Hematopoietic multipotent progenitor cell treated with erythropoietin and hydrocortisone succinate and interleukin-3 and kit ligand, for 4 days (in vitro differentiated cells): ENCODE measurements at regions not wholly inside any gene's neighbourhood (a gene's known extent, or its start where the extent isn't known, plus 50 kb on each side); places are given as distances from the start of the nearest gene placed in this dataset.

ENCODE experiments used
- DNase-seq: peaks from one replicate; pipeline ENCODE4 v3.0.0-alpha.2; 2015

DNA sequence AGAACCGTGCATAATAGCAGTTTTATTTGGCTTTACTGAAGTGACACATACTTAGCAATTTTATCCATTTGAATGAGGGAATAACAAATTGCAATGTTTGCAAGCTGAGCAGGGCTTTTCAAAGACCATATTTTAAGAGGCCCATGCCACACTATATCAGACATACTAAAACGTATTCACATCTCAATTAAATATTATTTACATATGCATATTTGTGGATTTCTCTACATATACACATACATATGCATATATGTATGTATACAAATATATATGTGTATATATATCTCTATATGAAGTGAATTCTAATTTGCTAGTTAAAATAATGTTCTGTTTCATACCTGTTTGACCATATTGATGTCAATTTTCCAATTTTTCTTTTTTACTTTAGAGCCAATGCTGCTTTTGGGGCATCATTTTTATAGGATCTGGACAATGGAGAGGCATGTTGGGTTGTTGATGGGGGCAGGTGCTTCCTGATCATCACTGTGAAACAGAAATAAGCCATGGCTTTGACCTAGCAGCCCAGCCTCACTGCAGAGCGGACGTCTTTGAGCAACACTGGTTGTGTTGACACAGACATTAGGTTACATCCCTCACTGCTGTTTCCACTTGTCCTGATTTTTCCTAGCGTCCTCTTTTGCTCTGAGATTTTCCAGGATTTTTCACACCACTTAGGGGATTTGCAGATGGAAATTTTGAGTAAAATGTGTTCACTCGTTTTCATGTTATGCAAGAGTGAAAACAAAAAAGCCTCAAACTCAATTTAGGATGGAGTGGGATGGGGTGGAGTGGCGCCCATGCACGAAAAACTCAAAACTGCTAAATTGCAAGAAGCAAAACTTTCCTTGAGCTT lies 56.9 kb downstream of the RDH14 start:
- DNase-seq = no peak

DNA sequence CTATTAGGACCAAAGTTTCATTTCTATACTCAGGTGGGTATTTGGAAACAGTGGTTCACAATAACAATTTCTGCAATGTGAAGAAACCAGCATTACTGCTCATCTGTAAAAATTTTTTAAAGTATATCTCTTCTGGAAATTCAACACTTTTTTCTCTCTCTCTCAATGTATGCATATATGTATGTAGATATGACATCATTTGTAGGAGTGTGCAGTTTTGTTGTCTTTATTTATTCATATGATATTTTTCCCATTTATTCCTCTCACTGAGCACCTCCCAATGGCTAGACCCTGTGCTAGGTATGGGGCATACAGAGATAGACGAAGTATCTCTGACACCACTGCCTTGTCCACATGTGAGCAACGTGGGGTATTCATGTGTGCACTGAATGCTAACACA lies 58.3 kb downstream of the RDH14 start:
- DNase-seq = no peak

DNA sequence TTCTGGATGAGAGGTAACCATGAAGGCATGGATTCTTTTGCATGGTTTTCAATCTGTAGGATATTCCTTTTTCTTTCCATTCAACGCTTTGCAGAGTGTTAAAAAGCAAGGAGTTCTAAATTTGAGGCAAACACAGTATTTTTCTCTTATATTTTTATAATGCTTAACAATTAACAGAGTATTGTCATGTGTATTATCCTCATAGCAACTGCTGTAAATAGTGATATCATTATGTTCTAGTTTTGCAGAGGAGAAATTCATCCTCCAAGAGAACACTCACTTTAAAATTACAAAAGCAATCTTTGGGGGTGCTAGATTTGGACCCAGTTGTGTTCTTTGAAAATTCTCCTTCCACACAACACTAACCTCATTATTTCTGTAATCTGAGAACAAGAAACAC lies 58.7 kb downstream of the RDH14 start:
- DNase-seq = no peak

DNA sequence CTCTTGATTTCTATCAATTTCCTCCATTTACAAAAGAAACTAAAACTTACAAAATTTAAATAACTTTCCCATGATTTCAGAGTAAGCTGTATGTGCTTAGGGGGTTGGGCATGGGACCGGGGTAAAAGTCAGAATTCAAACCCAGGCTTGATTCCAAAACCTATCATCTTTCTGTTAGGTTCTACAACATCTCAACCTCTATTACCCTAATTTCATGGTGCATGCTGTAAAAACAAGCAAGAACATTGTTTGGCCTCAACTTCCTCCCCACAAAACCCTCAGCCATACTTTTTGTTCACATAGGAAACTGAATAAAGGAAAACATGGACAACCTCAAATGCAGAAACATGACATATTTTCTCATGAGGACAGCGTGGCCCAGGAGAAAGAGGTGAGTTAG lies 59.3 kb downstream of the RDH14 start:
- DNase-seq = no peak

DNA sequence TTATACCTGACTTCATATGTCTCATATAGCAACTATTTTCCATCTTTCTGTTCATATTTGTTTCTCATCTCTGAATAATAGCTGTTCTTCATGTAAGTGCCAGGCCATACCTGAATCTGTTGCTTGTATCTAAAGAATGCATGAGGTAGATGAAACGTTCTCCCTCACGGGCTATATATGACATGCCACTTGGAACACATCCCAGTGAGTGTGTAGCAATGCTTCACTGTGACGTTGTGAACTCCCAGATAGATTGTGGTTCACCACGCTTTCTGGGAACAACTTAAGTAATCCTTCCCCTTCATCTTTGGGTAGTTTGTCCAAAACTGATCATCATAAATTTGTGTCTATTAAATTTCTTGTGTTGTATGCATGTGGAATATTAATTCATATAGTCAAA lies 60.1 kb downstream of the RDH14 start:
- DNase-seq = peak; percentile 78

DNA sequence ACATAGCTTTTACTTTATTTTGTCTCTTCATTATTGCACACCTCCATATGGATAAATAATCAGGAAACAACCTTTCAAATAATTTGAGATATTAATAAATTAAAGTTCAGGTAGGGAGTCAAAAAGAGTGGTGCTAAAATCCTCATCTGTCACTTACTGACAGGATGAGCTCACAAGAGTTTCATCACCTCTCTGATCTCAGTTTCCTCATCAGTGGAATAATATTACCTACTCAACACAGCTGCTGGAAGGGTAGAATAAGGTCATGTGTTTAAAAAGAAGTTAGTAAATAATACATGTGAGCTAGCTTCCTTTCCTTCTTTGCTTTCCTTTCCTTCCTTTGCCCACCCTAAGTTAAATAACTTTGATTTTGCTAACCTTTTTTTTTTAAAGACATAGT lies 61.9 kb downstream of the RDH14 start:
- no peak for DNase-seq

DNA sequence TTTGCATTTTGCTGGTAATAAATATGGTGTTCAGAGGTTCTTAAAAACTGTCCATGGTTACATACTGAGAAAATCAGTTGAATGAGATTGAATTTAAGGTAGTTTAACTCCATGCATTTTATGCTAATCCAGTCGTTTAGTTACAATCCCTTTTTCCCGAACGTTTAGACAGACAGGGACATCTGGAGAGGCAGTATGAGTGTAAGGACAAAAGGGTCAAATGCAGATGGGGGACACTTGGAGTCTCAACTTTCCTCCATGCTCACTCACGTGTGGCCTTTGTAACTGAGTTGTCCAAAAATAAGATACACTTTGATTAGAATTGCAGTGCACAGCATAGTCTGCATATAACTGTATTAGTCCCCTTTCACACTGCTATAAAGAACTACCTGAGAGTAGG lies 63.9 kb downstream of the RDH14 start:
- no peak for DNase-seq

DNA sequence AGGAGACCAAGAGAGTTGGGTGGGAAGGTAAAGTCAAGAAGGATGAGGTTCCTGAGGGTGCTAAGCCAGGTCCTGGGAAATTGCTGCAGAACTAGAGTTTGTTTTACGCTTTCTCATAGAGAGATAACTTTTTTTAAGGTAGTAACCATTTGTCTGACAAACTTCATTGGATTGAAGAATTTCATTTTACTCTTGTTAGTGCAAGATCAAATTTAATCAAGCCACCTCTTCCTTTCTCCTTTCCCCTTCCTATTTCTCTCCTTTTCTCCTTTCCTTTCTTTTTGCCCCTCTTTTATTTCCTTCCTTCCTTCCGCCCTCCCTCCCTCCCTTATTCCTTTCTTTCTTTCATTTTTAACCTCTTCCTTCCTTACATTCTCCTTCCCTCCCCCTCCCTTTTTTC lies 65.4 kb downstream of the RDH14 start:
- no peak for DNase-seq

DNA sequence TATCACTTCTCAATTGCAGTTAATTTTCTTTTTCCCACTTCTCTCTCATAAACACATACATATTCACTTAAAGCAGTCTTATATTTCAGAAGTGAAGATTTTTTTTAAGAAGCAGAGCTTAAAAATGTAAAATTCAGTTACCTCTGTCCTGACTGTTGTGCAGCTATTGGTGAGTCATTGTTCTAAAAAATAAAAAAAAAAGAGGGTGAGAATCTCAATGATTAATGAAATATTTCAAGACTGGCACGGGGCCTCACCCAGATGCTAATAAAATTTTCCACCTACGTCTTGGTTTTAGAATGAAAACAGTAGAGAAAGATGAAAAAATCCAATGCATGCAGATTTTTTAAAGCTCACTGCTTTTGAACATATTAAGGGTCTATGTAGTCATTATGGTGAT lies 67.7 kb downstream of the RDH14 start:
- DNase-seq = no peak

DNA sequence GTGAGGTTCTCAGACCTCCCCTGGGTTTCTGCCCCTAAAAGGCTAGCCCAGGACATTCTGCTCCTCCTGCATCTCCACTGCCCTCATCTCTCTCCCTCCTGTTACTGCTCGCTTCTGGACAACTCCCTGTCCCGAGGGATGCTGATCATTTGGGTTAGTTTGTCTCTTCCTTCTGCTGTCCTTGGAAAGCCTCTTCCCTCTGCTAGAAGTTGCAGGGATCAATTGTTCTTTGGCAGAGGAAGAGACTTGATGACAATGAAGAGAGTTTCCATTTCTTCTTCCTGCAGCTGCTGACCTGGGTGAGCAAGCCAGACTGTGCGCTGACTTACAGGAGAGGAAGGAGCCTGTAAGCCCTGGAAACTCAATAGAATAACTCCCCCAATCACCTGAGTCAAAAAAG lies 68.9 kb downstream of the RDH14 start:
- DNase-seq = no peak

DNA sequence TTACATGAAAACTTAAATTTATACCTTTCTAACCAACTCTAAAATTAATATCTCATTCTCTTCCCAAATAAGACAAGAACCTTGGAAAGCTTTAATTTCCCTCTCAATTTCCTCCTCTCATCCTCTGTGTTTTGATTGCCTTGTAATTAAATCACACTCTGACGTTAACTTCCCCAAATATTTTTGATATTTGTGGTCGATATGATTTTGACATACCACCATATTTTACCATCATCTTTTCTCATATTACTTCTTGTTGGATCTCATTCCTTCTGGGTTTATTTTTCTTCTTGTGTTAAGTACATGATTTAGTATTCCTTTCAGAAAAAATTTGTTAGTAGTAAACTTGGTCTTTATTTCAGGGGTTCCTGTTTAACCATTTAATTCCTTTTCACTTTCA lies 69.6 kb downstream of the RDH14 start:
- no peak for DNase-seq

DNA sequence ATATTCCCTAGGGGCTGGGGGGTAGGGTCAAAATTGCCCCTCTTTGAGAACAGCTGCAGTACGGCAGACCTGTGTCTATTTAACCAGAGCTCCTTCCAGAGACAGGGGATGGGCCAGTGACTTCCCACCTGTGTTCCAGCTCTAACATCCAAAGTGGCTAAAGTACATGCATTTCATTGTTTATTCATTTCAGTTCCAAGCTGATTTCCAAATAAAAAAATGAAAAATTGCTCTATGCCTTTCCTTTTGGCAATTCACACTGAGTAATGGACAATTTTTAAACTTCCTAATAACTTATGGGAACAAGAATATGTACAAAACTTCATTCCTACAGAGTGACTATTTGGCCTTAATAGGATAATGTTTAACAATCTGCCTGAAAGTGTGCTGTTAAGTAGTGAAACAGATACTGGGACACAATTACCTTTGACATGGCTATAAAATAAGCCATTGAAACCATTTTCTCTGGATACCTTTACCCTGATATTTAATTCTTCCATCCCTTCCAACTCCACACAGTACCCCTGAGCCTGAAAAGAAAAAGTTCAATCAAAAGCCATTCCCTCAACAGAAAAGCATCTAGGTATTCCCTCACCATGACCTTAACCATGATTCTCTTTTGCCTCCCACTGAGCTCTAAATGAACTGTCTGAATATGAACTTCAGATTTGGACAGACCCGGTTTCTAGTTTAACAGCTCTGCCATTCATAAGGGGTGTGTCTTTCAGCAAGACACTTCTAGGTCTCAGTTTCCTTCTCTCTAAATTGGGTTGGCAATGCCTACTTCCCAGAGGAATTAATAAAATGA lies 73.1 kb downstream of the RDH14 start:
- no peak for DNase-seq

DNA sequence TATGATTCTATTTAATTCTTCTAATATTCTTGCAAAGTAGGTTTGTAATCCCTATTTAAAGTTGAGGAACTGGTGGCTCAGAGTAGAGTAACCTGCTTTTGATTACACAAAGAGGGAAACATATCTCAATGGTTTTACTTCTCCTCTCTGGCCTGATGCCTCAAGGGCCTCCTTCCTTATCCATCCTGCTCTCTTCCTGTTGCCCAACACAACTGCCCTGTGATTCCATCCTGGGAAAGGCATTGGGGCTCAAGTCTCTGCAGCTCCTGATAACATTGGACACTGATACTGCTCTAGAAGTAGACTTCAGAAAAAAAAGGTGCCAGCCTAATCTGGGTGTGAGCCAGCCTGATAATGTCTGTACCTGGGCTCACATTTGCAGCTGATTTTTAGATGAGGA lies 75.8 kb downstream of the RDH14 start:
- no peak for DNase-seq

DNA sequence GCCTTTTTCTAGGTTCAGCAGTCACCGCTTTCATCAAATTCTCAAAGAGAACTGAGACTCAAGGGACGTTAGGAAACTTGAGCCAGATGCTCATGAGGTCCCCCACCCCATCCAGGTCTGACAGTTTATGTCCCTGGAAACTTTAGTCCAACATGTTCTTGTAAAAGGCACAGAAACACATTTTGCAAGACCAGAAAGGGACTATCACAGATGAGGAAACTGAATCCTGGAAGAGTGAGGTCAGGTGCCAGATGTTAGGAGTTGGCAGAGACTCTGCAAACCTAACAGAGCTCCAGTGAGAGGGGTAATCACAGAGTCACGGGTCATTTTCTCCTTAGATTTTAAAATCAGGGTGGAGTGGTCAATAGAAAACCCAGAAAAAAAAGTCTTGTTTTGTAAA lies 76.6 kb downstream of the RDH14 start:
- DNase-seq = no peak

DNA sequence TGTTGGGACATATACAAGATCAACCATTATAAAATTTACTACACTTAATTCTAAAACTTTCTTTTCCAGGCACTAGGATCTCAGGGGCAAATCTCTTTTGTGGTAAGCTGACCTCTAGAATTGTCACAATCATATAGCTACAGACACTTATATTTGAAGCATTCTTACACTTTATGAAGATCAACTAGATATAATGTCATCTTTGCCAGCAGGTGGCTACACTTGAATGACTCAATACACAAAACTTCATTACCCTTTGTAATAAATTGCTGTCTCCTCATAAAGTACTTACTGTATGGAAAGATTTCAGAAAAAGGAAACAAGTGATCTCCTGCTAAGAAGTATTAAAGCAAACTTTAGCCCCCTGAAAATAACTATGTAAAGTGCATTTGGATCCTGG lies 77.8 kb downstream of the RDH14 start:
- DNase-seq = peak; percentile 50

DNA sequence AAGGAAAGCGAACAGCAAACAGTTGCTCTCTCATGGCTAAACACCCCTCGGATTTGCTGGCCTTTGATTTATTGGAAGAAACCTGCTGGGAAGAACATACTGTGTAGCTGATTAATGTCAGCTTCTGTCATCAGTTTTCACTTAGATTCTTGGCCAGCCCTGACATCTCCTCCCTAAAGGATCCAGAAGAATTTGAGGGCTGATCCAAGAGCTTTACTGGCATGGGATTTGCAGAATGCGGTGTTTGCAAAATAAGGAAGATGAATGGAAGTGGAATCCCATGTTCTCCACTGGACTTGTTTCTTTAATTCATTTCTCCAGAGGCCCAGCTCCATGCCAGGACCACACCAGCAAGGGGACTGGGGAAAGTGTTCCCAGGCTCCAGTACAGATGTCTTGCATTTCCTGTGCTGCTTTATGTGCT lies 80.5 kb downstream of the RDH14 start:
- DNase-seq = no peak

DNA sequence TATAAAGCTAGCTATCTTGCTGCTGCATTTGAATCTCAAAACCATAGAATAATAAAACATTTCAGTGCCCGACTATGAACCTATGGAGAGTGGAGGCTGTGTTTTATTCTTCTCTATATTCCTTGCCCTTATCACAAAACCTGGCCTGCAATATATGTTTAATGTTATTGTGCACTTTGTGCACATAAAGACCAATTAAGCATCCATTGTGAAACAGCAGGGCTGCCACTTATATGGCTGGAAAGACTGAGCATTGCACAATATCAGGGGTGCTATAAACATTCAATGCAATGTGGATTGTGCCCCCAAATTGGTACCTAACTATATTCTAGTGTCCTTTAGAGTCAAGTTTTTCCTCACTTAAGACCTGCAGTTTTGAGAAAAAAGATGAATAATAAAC lies 83.2 kb downstream of the RDH14 start:
- no peak for DNase-seq

DNA sequence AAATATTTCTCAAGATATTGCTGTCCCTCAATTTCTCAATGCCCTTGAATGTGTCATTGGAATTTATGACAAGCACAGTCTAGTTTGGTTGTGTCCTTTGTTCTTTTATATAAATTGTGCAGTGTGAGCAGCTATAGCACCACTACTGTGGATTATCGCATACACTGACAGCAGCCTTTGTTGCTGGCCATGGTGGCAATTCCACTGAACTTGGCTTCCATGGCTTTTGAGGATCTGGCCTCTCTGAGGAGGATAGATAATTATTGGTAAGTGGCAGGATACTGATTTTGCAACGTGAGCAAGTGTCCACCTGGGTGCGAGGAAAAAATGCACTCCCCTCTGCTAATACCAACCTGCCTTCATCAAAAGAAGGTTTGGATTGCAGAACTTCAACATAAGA lies 84.0 kb downstream of the RDH14 start:
- DNase-seq = no peak

DNA sequence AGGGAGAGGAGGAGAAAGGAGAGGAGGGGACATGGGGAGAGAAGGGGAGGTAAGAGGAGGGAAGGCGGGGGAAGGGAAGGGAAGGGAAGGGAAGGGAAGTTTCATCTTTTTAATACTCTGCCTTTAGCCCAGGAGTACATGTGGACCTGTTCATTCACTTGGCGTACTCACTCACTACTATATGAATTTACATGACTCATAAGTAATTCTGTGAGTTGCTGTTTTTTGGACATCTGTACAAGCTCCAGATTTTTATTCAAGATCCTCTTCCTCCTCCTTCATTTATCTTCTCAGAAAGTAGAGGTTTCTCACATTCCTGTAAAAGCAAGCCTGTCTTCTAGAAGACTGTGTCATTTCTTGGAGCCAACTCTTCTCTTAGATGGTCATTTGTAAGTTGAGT lies 84.6 kb downstream of the RDH14 start:
- DNase-seq = no peak

DNA sequence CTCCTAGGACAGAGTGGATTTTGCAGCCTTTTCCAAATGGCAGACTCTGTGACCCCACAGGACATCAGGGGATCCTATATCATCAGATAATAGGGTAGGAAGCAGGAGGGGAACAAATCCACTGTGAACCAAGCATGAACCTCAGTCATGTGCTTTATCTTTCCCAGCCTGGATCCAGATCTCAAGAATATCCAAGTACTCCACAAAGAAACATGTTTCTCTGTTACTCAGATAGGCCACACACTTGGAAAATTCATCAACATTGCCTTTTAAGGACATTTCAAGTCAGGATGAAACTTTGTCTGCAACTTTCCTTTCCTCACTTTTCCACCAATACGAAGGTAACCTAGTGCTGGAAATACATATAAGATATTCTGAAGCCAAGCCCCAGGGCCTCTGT lies 85.8 kb downstream of the RDH14 start:
- no peak for DNase-seq

DNA sequence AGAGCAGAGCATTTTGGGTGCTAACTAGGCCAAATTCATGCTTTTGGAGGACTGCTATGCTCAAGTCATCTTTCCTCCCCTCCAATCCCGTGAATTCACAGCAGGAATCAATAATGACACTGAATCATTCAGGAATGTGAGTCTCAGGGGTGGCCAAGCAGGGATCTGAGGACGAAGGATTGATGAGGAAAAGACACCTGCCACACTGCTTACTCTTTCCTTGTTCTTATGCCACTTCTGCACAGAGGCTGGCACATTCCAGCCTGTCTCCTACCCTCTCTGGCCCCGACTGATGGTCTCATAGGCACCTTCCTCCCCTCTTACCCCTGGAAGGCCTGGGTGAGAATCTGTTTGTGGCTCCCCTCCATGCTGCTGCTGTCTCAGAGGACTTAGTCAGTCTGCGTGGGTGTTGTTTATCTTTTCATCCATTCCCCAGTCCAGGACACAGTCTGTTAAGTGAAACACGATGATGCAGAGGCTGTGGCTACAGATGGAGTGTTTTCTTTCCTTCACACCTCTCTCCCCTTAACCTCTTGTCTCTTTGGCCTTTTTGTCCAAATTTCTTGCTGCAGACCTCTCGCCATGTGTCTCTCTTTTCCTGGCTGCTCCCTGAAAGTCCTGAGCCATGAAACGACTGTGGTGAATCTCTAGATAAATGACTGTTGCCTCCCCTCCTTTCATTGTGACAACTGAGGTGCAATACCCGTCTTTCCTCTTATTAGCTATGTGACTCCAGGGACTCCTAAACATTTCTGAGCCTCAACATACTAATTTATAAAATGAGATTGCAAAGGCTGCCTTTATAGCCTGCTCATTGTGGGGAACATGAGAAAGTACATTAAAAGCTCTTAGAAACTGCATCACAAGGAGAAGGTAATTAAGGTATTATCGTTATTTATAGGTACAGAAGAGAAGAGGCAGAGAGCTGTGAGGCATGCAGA lies 86.9 kb downstream of the RDH14 start:
- peak; percentile 25 for DNase-seq

DNA sequence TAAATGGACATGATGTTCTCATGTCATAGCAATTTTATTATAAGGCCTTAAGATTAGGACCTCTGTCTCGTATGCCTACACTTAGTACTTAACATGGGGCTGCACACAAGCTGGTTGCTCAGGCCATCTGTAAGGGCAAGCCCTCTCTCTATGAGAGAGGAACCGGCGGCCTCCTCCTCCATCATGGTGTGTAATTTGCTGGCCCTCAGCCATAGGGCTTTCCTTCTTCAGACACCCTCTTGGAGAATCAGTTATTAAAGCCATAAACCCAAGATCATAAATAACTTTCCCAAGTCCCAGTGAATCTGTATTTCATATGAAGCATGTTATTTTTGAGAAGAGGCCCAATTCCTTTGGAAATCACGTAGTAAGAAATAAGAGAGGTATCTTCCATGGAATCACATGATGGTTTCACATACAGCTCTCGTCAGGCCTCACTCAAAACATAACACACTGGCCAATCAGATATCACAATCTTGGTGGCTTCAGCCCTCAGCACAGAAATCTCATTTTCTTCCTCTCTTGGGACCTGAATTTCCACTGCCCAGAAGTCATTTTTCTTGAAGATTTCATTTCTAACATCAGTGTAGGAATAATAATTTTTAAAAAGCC lies 92.6 kb downstream of the RDH14 start:
- DNase-seq = no peak

DNA sequence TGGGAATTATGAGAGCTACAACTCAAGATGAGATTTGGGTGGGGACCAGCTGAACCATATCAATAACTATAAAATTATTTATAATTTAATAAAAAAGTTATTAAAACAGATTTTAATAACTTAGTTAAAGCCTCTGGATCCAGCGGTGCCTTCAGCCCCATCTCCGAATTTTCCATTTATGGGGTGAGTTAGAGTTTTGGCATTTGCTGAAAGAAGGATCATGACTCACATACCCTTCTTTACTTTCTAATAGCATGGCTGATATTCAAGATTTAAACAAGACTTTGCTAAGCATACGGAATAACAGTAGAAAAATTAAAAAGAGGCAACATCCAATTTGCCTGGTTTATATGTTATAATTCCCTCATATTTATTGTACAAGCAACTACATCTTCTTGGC lies 94.5 kb downstream of the RDH14 start:
- DNase-seq = no peak
